CD4-positive, alpha-beta T cell treated with Interleukin-10 for 1 hour (primary cell): ENCODE measurements at regions not wholly inside any gene's neighbourhood (a gene's known extent, or its start where the extent isn't known, plus 50 kb on each side); places are given as distances from the start of the nearest gene placed in this dataset.
"Not testable (repeated sequence)": the region's sequence is repeated elsewhere in the genome, so short reads cannot be mapped to it uniquely, and the experiment has no call there.

ENCODE experiments used
- DNase-seq: peaks from one replicate; pipeline ENCODE4 v3.0.0-alpha.2; 2020

DNA sequence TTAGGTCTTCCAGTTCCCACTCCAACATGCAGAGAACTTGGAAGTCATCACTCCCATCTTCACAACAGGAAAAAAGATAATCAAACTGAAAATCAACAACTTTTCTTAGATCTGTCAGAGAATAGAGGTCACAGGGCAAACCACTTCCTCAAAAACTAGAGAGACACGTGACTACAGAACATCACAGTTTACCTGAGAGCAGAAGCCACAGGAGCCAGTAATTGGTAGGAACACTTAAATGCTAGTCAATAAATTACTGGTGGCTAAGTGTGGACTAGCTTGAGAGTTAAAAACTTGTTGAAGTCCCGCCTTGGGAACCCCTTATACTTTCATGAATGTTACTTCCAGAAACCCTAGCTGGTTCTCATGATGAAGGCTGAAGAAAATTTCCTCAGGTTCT, 81.1 kb downstream of the THSD1 start:
- not testable (repeated sequence) for DNase-seq

- DNase-seq = no peak
Measured at GRCh38 chr13:52319876-52320275, 86.1 kb downstream of the THSD1 start.

DNA sequence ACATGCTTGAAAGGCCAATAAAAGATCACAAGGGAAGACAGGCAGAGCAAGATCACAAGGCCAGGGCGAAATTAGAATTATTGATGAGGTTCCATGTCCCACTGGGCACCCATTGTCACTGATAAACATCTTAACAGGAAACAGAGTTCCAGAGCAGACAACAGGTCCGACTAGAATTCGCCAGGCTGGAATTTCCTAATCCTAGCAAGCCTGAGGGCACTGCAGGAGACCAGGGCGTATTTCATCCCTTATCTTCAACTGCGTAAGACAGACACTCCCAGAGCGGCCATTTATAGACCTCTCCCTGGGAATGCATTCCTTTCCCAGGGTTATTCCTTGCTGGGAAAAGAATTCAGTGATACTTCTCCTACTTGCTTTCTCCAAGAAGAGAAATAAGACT, 96.1 kb downstream of the THSD1 start:
- not testable (repeated sequence) for DNase-seq

GRCh38 chr13:52306336-52306735, 99.6 kb downstream of the THSD1 start:
- not testable (repeated sequence) for DNase-seq

DNA sequence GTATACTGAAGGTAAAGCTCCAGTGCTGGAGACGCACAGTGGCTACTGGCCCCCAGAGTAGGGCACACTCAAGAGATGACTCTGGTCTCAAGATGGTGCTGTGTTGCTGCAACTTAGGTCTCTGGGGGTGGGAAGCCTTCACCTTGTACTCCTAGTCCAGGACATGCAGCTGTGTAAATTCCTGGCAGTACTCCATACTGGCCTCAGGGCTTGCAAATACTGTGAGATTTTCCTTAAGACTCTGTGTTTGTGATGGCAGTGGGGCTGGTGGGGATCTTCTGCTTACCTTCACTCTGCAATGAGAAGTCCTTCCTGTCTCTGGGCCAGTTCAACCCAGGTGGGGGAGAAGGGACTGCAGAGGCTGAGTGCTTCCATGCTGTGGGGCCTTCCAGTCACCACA, 102.9 kb downstream of the THSD1 start:
- not testable (repeated sequence) for DNase-seq

- DNase-seq = not testable (repeated sequence)
Measured at GRCh38 chr13:52302688-52303087, 103.3 kb downstream of the THSD1 start.

- DNase-seq = not testable (repeated sequence)
Measured at GRCh38 chr13:52301810-52302400, 104.1 kb downstream of the THSD1 start.

GRCh38 chr13:52298079-52298661, 107.8 kb downstream of the THSD1 start:
- DNase-seq = not testable (repeated sequence)

- DNase-seq = not testable (repeated sequence)
Measured at GRCh38 chr13:52288891-52289290, 117.1 kb downstream of the THSD1 start.

DNA sequence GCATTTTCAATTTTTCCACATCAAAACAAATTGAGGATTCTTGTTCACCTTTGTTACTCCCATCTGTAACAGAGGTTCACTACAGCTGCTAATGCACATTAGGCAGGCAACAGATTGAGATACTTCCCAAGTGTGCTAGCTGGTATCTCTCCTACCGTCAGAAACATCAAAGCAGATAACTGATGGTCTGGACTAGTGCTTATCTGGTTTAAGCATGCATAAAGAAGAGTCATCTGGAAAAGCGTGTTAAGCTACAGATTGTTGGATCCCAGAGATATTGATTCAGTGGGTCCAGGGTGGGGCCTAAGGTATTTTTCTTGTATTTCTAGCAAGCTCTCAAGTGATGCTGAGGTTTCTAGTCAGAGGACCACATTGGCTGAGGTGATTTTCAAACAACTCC, 122.0 kb upstream of the NEK3 start:
- DNase-seq = not testable (repeated sequence)

GRCh38 chr13:52279408-52279807, 120.0 kb upstream of the NEK3 start:
- not testable (repeated sequence) for DNase-seq

DNA sequence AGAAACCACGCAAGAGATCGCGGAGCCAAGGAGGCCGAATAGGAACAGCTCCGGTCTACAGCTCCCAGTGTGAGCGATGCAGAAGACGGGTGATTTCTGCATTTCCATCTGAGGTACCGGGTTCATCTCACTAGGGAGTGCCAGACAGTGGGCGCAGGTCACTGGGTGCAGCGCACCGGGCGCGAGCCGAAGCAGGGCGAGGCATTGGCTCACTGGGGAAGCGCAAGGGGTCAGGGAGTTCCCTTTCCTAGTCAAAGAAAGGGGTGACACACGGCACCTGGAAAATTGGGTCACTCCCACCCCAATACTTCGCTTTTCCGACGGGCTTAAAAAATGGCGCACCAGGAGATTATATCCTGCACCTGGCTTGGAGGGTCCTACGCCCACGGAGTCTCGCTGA, 94.9 kb upstream of the NEK3 start:
- not testable (repeated sequence) for DNase-seq

DNA sequence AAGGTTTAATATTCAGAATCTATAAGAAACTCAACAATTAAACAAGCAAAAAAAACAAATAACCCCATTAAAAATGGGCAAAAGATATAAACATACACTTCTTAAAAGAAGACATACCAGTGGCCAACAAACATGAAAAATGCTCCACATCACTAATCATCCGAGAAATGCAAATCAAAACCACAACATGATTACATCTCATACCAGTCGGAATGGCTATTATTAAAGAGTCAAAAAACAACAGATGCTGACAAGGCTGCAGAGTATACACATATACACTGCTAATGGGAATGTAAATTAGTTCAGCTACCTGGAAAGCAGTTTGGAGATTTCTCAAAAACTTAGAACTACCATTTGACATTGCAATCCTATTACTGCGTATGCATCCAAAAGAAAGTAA, 81.4 kb upstream of the NEK3 start:
- DNase-seq = not testable (repeated sequence)

GRCh38 chr13:52235900-52236595, 76.7 kb upstream of the NEK3 start:
- DNase-seq = peak; percentile 65

DNA sequence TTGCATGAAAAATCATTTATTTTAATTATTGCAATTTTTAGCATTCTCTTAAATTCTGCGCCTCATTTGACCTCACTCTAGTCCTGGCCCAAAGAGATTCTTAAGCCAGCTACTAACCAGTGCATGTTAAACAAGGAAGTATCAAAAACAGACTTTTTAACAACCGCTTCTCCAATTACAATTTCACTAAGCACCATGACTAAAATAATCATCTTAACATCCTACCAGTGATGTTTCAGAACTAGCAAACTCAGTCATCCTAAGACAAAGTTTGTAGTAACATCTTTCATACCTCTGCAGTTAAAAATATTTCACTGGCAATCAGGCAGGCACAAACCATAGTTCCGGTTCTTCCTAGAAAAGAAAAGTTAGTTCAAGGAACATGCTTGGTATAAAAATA, 75.5 kb upstream of the NEK3 start:
- not testable (repeated sequence) for DNase-seq

GRCh38 chr13:52223063-52223462, 63.7 kb upstream of the NEK3 start:
- DNase-seq = not testable (repeated sequence)

DNA sequence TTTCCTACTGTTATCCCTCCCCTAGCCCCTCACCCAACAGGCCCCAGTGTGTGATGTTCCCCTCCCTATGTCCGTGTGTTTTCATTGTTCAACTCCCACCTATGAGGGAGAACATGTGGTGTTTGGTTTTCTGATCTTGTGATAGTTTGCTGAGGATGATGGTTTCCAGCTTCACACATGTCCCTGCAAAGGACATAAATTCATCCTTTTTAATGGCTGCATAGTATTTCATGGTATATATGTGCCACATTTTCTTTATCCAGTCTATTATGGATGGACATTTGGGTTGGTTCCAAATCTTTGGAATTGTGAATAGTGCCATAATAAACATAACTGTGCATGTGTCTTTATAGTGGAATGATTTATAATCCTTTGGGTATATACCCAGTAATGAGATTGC, 54.5 kb upstream of the NEK3 start:
- DNase-seq = not testable (repeated sequence)

DNA sequence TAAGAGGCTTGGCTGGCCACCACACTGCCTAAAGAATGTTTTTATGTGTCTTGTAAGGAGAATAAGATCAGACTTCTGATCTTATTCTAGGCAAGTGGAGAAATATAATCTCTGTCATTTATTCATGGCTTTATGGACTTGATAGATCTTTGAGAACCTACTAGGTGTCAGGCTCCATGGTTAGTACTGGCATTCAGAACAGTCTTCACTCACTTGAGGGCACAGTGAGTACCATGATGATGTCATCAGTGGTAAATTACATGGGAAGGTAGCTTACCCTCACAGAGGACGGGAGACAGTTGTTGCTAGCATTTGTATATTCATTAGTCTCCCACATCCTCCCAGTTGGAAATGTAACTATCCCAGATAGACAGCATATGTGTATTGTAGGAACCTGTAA, 53.5 kb upstream of the NEK3 start:
- DNase-seq = not testable (repeated sequence)

GRCh38 chr13:52211416-52211776, 52.0 kb upstream of the NEK3 start:
- DNase-seq = not testable (repeated sequence)

- not testable (repeated sequence) for DNase-seq
Measured at GRCh38 chr13:52210564-52211415, 51.4 kb upstream of the NEK3 start.
